ENCODE measurements at regions not wholly inside any gene's neighbourhood (a gene's known extent, or its start where the extent isn't known, plus 50 kb on each side); places are given as distances from the start of the nearest gene placed in this dataset.

GRCh38 chr3:18625085-18625484, 199.9 kb upstream of the SATB1 start:
- no peak for TF ChIP-seq RAD21 (IDR thresholded peaks at IDR 0.05)
- no peak for TF ChIP-seq RXRA (IDR thresholded peaks at IDR 0.05)
- no peak for TF ChIP-seq EGR1 (IDR thresholded peaks at IDR 0.05; ENCODE audit: low read depth in 2 of 2)
- TF ChIP-seq MAX (IDR thresholded peaks at IDR 0.05), result no peak
- TF ChIP-seq ATF3 (IDR thresholded peaks at IDR 0.05), result no peak
- TF ChIP-seq HNF4G (IDR thresholded peaks at IDR 0.05), result no peak
- no peak for TF ChIP-seq GABPA (IDR thresholded peaks at IDR 0.05 in 1 of 2, conservative IDR thresholded peaks at IDR 0.05 in 1 of 2)
- TF ChIP-seq REST (IDR thresholded peaks at IDR 0.05), result no peak
- TF ChIP-seq FOXA2 (IDR thresholded peaks at IDR 0.05), result no peak
- TF ChIP-seq JUND (IDR thresholded peaks at IDR 0.05), result no peak
- TF ChIP-seq YY1 (IDR thresholded peaks at IDR 0.05), result no peak
- TF ChIP-seq SP1 (IDR thresholded peaks at IDR 0.05), result no peak
- no peak for TF ChIP-seq HNF4A (conservative IDR thresholded peaks at IDR 0.05)
- TF ChIP-seq TAF1 (conservative IDR thresholded peaks at IDR 0.05), result no peak
- H3K4me3 ChIP-seq (ENCODE audit: low read depth in 1 of 3, low read length in 3 of 3), result no peak overlapping the region
- H3K36me3 ChIP-seq (ENCODE audit: control insufficient read depth in 4 of 4, insufficient read depth in 3 of 4, low read depth in 1 of 4, low read length in 3 of 4), result no peaks in the 10 kb centered on the region
- DNase-seq (ENCODE audit: low spot score), result no peak
- H3K27me3 ChIP-seq (ENCODE audit: control insufficient read depth in 4 of 4, insufficient read depth in 4 of 4, low read length in 3 of 4), result peaks cover 0 to 5% (median 0%) of the 10 kb centered on the region in 4 donors
- no peaks in the 10 kb centered on the region for H3K9me3 ChIP-seq (ENCODE audit: control insufficient read depth in 4 of 4, low read length in 3 of 4)
- 62% methylated on average over 2 of the region's 2 CpGs for WGBS
- H3K4me1 ChIP-seq (ENCODE audit: control insufficient read depth in 4 of 4, insufficient read depth in 4 of 4, low read length in 3 of 4), result no peaks in the 10 kb centered on the region
- H3K9ac ChIP-seq (ENCODE audit: low read depth in 1 of 2, low read length in 2 of 2), result no peak overlapping the region
- no peak overlapping the region for H3K27ac ChIP-seq (ENCODE audit: low read depth in 1 of 2, low read length in 2 of 2)

GRCh38 chr3:18623220-18623619, 198.1 kb upstream of the SATB1 start:
- no peak overlapping the region for H3K9ac ChIP-seq (ENCODE audit: low read depth in 1 of 2, low read length in 2 of 2)
- H3K4me1 ChIP-seq (ENCODE audit: control insufficient read depth in 4 of 4, insufficient read depth in 4 of 4, low read length in 3 of 4), result no peaks in the 10 kb centered on the region
- 85% methylated on average over 6 of the region's 6 CpGs for WGBS
- H3K27ac ChIP-seq (ENCODE audit: low read depth in 1 of 2, low read length in 2 of 2), result no peak overlapping the region
- TF ChIP-seq EGR1 (IDR thresholded peaks at IDR 0.05; ENCODE audit: low read depth in 2 of 2) (no peak), TAF1 (conservative IDR thresholded peaks at IDR 0.05) (no peak)
- no peaks in the 10 kb centered on the region for H3K36me3 ChIP-seq (ENCODE audit: control insufficient read depth in 4 of 4, insufficient read depth in 3 of 4, low read depth in 1 of 4, low read length in 3 of 4)
- no peaks in the 10 kb centered on the region for H3K9me3 ChIP-seq (ENCODE audit: control insufficient read depth in 4 of 4, low read length in 3 of 4)
- peaks cover 0 to 6% (median 0%) of the 10 kb centered on the region in 4 donors for H3K27me3 ChIP-seq (ENCODE audit: control insufficient read depth in 4 of 4, insufficient read depth in 4 of 4, low read length in 3 of 4)
- no peak for DNase-seq (ENCODE audit: low spot score)
- no peak overlapping the region for H3K4me3 ChIP-seq (ENCODE audit: low read depth in 1 of 3, low read length in 3 of 3)

- no peak overlapping the region for H3K27ac ChIP-seq (ENCODE audit: low read depth in 1 of 2, low read length in 2 of 2)
- TF ChIP-seq ATF3 (IDR thresholded peaks at IDR 0.05) (no peak), EGR1 (IDR thresholded peaks at IDR 0.05; ENCODE audit: low read depth in 2 of 2) (no peak)
- H3K9ac ChIP-seq (ENCODE audit: low read depth in 1 of 2, low read length in 2 of 2), result no peak overlapping the region
- H3K4me1 ChIP-seq (ENCODE audit: control insufficient read depth in 4 of 4, insufficient read depth in 4 of 4, low read length in 3 of 4), result no peaks in the 10 kb centered on the region
- no peaks in the 10 kb centered on the region for H3K9me3 ChIP-seq (ENCODE audit: control insufficient read depth in 4 of 4, low read length in 3 of 4)
- H3K36me3 ChIP-seq (ENCODE audit: control insufficient read depth in 4 of 4, insufficient read depth in 3 of 4, low read depth in 1 of 4, low read length in 3 of 4), result no peaks in the 10 kb centered on the region
- DNase-seq (ENCODE audit: low spot score), result no peak
- H3K4me3 ChIP-seq (ENCODE audit: low read depth in 1 of 3, low read length in 3 of 3), result no peak overlapping the region
- peaks cover 0 to 6% (median 0%) of the 10 kb centered on the region in 4 donors for H3K27me3 ChIP-seq (ENCODE audit: control insufficient read depth in 4 of 4, insufficient read depth in 4 of 4, low read length in 3 of 4)
These were observed 193.6 kb upstream of the SATB1 start for GRCh38 chr3:18618723-18619122.

All from liver (tissue), 7 donors.